GM12878 (cell line): ENCODE measurements at regions not wholly inside any gene's neighbourhood (a gene's known extent, or its start where the extent isn't known, plus 50 kb on each side); places are given as distances from the start of the nearest gene placed in this dataset.
A peak's percentile ranks its signal among the peaks of the same experiment; 100 is the strongest.

Source experiments
- BCLAF1 ChIP-seq: fragments of 450-650 bp; IDR thresholded peaks from 2 replicates; pipeline ENCODE4 v1.6.1; 2017; ENCODE audit warnings: antibody characterized with exemption, mild to moderate bottlenecking, moderate library complexity
- ETV6 ChIP-seq, 2 experiments: fragments of 450-650 bp in 1 of 2; IDR thresholded peaks in 1 of 2; conservative IDR thresholded peaks in 1 of 2; 2 replicates each; pipeline ENCODE4 v1.6.1; 2014; ENCODE audit warnings: antibody characterized with exemption in 1 of 2, borderline replicate concordance in 1 of 2, low read depth in 1 of 2, mild to moderate bottlenecking in 1 of 2, moderate library complexity in 1 of 2
- HDAC6 ChIP-seq: fragments of 200-600 bp; sonication (generic); IDR thresholded peaks from one replicate; pipeline ENCODE4 v1.8.0; 2017; ENCODE audit warnings: antibody characterized with exemption; ENCODE audit not compliant: unreplicated experiment
- MEF2B ChIP-seq: fragments of 450-650 bp; IDR thresholded peaks from 2 replicates; pipeline ENCODE4 v1.6.1; 2018; ENCODE audit warnings: mild to moderate bottlenecking, moderate library complexity; ENCODE audit not compliant: partially characterized antibody, poor library complexity, severe bottlenecking
- NR2C2 ChIP-seq: IDR thresholded peaks from 2 replicates; pipeline ENCODE4 v1.6.1; 2011; ENCODE audit warnings: borderline replicate concordance, low read depth; ENCODE audit not compliant: control insufficient read depth, insufficient read length
- PAX8 ChIP-seq: fragments of 450-650 bp; IDR thresholded peaks from 2 replicates; pipeline ENCODE4 v1.6.1; 2017; ENCODE audit warnings: mild to moderate bottlenecking, moderate library complexity
- POLR2AphosphoS2 ChIP-seq: IDR thresholded peaks from 2 replicates; pipeline ENCODE4 v1.6.1; 2011; ENCODE audit warnings: low read depth, mild to moderate bottlenecking, low read length, improper control_type of control experiment, moderate library complexity
- SIX5 ChIP-seq: IDR thresholded peaks from 2 replicates; pipeline ENCODE4 v1.6.1; 2011; ENCODE audit warnings: mild to moderate bottlenecking, low read depth, low read length, moderate library complexity; ENCODE audit not compliant: severe bottlenecking
- SKIL ChIP-seq: fragments of 450-650 bp; IDR thresholded peaks from 2 replicates; pipeline ENCODE4 v1.6.1; 2017; ENCODE audit warnings: mild to moderate bottlenecking, low read depth, inconsistent platforms; ENCODE audit not compliant: poor library complexity, severe bottlenecking
- SMAD5 ChIP-seq: IDR thresholded peaks from 2 replicates; pipeline ENCODE4 v1.6.1; 2016; ENCODE audit warnings: antibody characterized with exemption, low read depth
- SPI1 ChIP-seq: IDR thresholded peaks from 2 replicates; pipeline ENCODE4 v1.6.1; 2011; ENCODE audit warnings: low read depth, mild to moderate bottlenecking, low read length, moderate library complexity, borderline replicate concordance; ENCODE audit not compliant: insufficient read depth
- SRF ChIP-seq, 2 experiments: IDR thresholded peaks; 2 replicates each; pipeline ENCODE4 v1.6.1; 2011; ENCODE audit warnings: low read depth in 2 of 2, low read length in 2 of 2, mild to moderate bottlenecking in 1 of 2, moderate library complexity in 1 of 2
- TCF3 ChIP-seq: IDR thresholded peaks from 2 replicates; pipeline ENCODE4 v1.6.1; 2012; ENCODE audit warnings: low read depth, mild to moderate bottlenecking, low read length, borderline replicate concordance; ENCODE audit not compliant: insufficient read depth
- TCF7 ChIP-seq: IDR thresholded peaks from 2 replicates; pipeline ENCODE4 v1.6.1; 2014; ENCODE audit warnings: antibody characterized with exemption, borderline replicate concordance
- WRNIP1 ChIP-seq: IDR thresholded peaks from 2 replicates; pipeline ENCODE4 v1.6.1; 2011; ENCODE audit warnings: low read depth, low read length, improper control_type of control experiment, borderline replicate concordance
- YY1 ChIP-seq: IDR thresholded peaks from 2 replicates; pipeline ENCODE4 v1.6.1; 2011; ENCODE audit warnings: low read depth, mild to moderate bottlenecking, low read length
- ZNF24 ChIP-seq: fragments of 450-650 bp; IDR thresholded peaks from 2 replicates; pipeline ENCODE4 v1.6.1; 2017; ENCODE audit warnings: antibody characterized with exemption, mild to moderate bottlenecking
- TF ChIP-seq, protein P1 (sequence below): fragments of 450-650 bp; IDR thresholded peaks from 2 replicates; pipeline ENCODE4 v1.6.1; 2018; ENCODE audit warnings: borderline replicate concordance, mild to moderate bottlenecking; ENCODE audit not compliant: partially characterized antibody
- TF ChIP-seq, protein P2 (sequence below): fragments of 450-650 bp; IDR thresholded peaks from 2 replicates; pipeline ENCODE4 v1.6.1; 2014; ENCODE audit warnings: mild to moderate bottlenecking

- TF ChIP-seq WRNIP1 (no peak), SKIL (peak; percentile 48), SMAD5 (no peak), HDAC6 (no peak), MEF2B (peak; percentile 60), ETV6 (conservative IDR thresholded peaks at IDR 0.05 in 1 of 2, IDR thresholded peaks at IDR 0.05 in 1 of 2; ENCODE audit: borderline replicate concordance in 1 of 2, low read depth in 1 of 2) (peak in 1 of 2 experiments; percentile 100; a peak in 2 of 4 replicates), SIX5 (no peak), POLR2AphosphoS2 (no peak), SPI1 (peak; percentile 98), ZNF24 (peak; percentile 67), TCF7 (peak; percentile 51; the same call in 1 of the 2 replicates), YY1 (0 out of 2 replicates have a peak, but pooled peaks have one; percentile 54), SRF (IDR thresholded peaks at IDR 0.05; ENCODE audit: low read depth in 2 of 2, low read length in 2 of 2) (peak in 1 of 2 experiments; percentile 89; a peak in 2 of 4 replicates), PAX8 (no peak), NR2C2 (no peak), TCF3 (peak; percentile 98; the same call in 1 of the 2 replicates), BCLAF1 (no peak)
- TF ChIP-seq, protein P1, sequence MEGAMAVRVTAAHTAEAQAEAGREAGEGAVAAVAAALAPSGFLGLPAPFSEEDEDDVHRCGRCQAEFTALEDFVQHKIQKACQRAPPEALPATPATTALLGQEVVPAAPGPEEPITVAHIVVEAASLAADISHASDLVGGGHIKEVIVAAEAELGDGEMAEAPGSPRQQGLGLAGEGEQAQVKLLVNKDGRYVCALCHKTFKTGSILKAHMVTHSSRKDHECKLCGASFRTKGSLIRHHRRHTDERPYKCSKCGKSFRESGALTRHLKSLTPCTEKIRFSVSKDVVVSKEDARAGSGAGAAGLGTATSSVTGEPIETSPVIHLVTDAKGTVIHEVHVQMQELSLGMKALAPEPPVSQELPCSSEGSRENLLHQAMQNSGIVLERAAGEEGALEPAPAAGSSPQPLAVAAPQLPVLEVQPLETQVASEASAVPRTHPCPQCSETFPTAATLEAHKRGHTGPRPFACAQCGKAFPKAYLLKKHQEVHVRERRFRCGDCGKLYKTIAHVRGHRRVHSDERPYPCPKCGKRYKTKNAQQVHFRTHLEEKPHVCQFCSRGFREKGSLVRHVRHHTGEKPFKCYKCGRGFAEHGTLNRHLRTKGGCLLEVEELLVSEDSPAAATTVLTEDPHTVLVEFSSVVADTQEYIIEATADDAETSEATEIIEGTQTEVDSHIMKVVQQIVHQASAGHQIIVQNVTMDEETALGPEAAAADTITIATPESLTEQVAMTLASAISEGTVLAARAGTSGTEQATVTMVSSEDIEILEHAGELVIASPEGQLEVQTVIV: no peak
- TF ChIP-seq, protein P2, sequence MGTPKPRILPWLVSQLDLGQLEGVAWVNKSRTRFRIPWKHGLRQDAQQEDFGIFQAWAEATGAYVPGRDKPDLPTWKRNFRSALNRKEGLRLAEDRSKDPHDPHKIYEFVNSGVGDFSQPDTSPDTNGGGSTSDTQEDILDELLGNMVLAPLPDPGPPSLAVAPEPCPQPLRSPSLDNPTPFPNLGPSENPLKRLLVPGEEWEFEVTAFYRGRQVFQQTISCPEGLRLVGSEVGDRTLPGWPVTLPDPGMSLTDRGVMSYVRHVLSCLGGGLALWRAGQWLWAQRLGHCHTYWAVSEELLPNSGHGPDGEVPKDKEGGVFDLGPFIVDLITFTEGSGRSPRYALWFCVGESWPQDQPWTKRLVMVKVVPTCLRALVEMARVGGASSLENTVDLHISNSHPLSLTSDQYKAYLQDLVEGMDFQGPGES: no peak
These were observed 116.4 kb upstream of the ARHGEF3 start (continued) for GRCh38 chr3:56918111-56918568.
